HepG2 (cell line): ENCODE measurements at regions not wholly inside any gene's neighbourhood (a gene's known extent, or its start where the extent isn't known, plus 50 kb on each side); places are given as distances from the start of the nearest gene placed in this dataset.

Experiments used
- ATAC-seq: fragments of 200-7000 bp; cut with Tn5 transposase; 3 replicates; pipeline ENCODE4 v1.9.1; 2020; ENCODE audit warnings: mild to moderate bottlenecking, moderate library complexity
- BruUV-seq: library from RNA; stranded (reverse); fragments of 400-500 nt; replicated peaks from 2 replicates; lab custom pipeline; 2021; lab: Mats Ljungman, UMichigan
- CTCF ChIA-PET: fragments of 300-600 bp; formaldehyde crosslinking; extraction: SDS; loops from one replicate; lab custom pipeline; 2021; ENCODE audit warnings: low total read pairs, inconsistent platforms, low intra/inter-chr PET ratio; lab: Yijun Ruan, JAX
- POLR2A ChIA-PET: fragments of 350-600 bp; sonication (Branson Sonifier 250); formaldehyde crosslinking; loops from one replicate; lab custom pipeline; 2020; ENCODE audit warnings: antibody characterized with exemption, inconsistent platforms; lab: Yijun Ruan, JAX
- DNase-seq: peaks from one replicate; pipeline ENCODE4 v3.0.0-alpha.2; 2015; ENCODE audit warnings: low spot score
- FAIRE-seq: peaks from 3 replicates; lab custom pipeline; 2011; peaks lifted over from hg19 to GRCh38; lab: Jason Lieb, UNC
- H2AFZ ChIP-seq: one replicate; pipeline ENCODE4 v1.6.1; 2011; ENCODE audit warnings: low read length, inconsistent platforms
- H3K27ac ChIP-seq: fragments of 300-600 bp; 3 replicates; pipeline ENCODE4 v1.8.0; 2011; ENCODE audit warnings: mixed run types, mild to moderate bottlenecking, mixed read lengths, low read length, inconsistent platforms; ENCODE audit not compliant: insufficient read depth; ENCODE audit errors: extremely low read length
- H3K27me3 ChIP-seq, 2 experiments: fragments of 200-600 bp in 1 of 2; 2 replicates in 1 of 2; 3 replicates in 1 of 2; pipeline versions ENCODE4 v1.6.0 to v1.8.0; 2011; ENCODE audit warnings: low read length in 2 of 2, mild to moderate bottlenecking in 2 of 2, moderate library complexity in 2 of 2, inconsistent platforms in 1 of 2; ENCODE audit not compliant: insufficient read depth in 2 of 2, control insufficient read depth in 1 of 2
- H3K36me3 ChIP-seq, 2 experiments: fragments of 200-600 bp in 1 of 2; replicated peaks in 1 of 2; 2 replicates in 1 of 2; 3 replicates in 1 of 2; pipeline versions ENCODE4 v1.5.1 to v1.8.0; 2011; ENCODE audit warnings: low read length in 2 of 2, inconsistent platforms in 1 of 2; ENCODE audit not compliant: insufficient read depth in 2 of 2, control insufficient read depth in 1 of 2
- H3K4me1 ChIP-seq: 2 replicates; pipeline ENCODE4 v1.5.1; 2012; ENCODE audit warnings: low read length, inconsistent platforms; ENCODE audit not compliant: insufficient read depth
- H3K4me2 ChIP-seq: 2 replicates; pipeline ENCODE4 v1.6.0; 2011; ENCODE audit warnings: low read depth, low read length, inconsistent platforms
- H3K4me3 ChIP-seq, 3 experiments: fragments of 200-600 bp in 1 of 3; sonication (generic), shearing (Covaris generic) in 1 of 3; replicated peaks in 1 of 3; 2 replicates each; pipeline ENCODE4 v1.5.1; 2011 to 2016; ENCODE audit warnings: low read length in 3 of 3, inconsistent platforms in 2 of 3, low read depth in 2 of 3, mild to moderate bottlenecking in 2 of 3, control low read depth in 1 of 3, mixed read lengths in 1 of 3; ENCODE audit not compliant: insufficient read depth in 1 of 3
- H3K79me2 ChIP-seq: one replicate; pipeline ENCODE4 v1.6.1; 2011; ENCODE audit warnings: low read length, inconsistent platforms; ENCODE audit not compliant: insufficient read depth
- H3K9ac ChIP-seq: 2 replicates; pipeline ENCODE4 v1.6.0; 2011; ENCODE audit warnings: mild to moderate bottlenecking, low read depth, low read length, inconsistent platforms; ENCODE audit not compliant: insufficient read depth
- H3K9me3 ChIP-seq: 2 replicates; pipeline ENCODE4 v1.5.1; 2012; ENCODE audit warnings: mild to moderate bottlenecking, low read length
- H4K20me1 ChIP-seq: 2 replicates; pipeline ENCODE4 v1.6.0; 2011; ENCODE audit warnings: inconsistent platforms, mild to moderate bottlenecking, low read length, moderate library complexity; ENCODE audit not compliant: insufficient read depth
- CEBPB ChIP-seq: IDR thresholded peaks from 2 replicates; pipeline ENCODE4 v1.6.1; 2011; ENCODE audit warnings: low read depth, low read length, improper control_type of control experiment, borderline replicate concordance
- ELF1 ChIP-seq: sonication (generic); formaldehyde crosslinking; IDR thresholded peaks from 2 replicates; pipeline ENCODE4 v1.4.0; 2020; ENCODE audit warnings: missing genetic modification reagents
- FOXA3 ChIP-seq: IDR thresholded peaks from 2 replicates; pipeline ENCODE4 v1.6.1; 2016; ENCODE audit warnings: missing genetic modification reagents, missing compliant biosample characterization
- ISL2 ChIP-seq: sonication (generic); formaldehyde crosslinking; IDR thresholded peaks from 2 replicates; pipeline ENCODE4 v1.5.0; 2020; ENCODE audit warnings: missing genetic modification reagents
- ZBED4 ChIP-seq: sonication (generic); formaldehyde crosslinking; IDR thresholded peaks from 2 replicates; pipeline ENCODE4 v1.4.0; 2020; ENCODE audit warnings: missing genetic modification reagents, borderline replicate concordance
- ZNF124 ChIP-seq: sonication (generic); formaldehyde crosslinking; IDR thresholded peaks from 2 replicates; pipeline ENCODE4 v1.4.0; 2020; ENCODE audit warnings: missing genetic modification reagents
- ZNF350 ChIP-seq: sonication (generic); formaldehyde crosslinking; IDR thresholded peaks from 2 replicates; pipeline ENCODE4 v1.4.0; 2020; ENCODE audit warnings: mild to moderate bottlenecking, low read depth, missing genetic modification reagents, borderline replicate concordance
- ZNF484 ChIP-seq: sonication (generic); formaldehyde crosslinking; IDR thresholded peaks from 2 replicates; pipeline ENCODE4 v1.5.1; 2020; ENCODE audit warnings: mild to moderate bottlenecking, low read depth, missing genetic modification reagents, borderline replicate concordance
- ZNF580 ChIP-seq: IDR thresholded peaks from 2 replicates; pipeline ENCODE4 v1.6.1; 2016; ENCODE audit warnings: low read depth, borderline replicate concordance
- in situ Hi-C: cut with HindIII; loops from 2 replicates; pipeline ENCODE4 v1.10.0; 2017; ENCODE audit warnings: low pct_unique_long_range_greater_than_20kb; ENCODE audit not compliant: extremely low pct_ligation_motif_present
- intact Hi-C: fragments of 100-400 bp; cut with micrococcal nuclease; formaldehyde crosslinking; loops from one replicate; pipeline ENCODE4 v1.10.0; 2022; ENCODE audit not compliant: unreplicated experiment

- TF ChIP-seq ZNF350 (no peak), ZNF484 (CRISPR knock-in tag) (no peak)
Measured at GRCh38 chr7:9874182-9874581, 1099.5 kb upstream of the PHF14 start (continued).

- no TSS peak for BruUV-seq
- Histone ChIP-seq H3K4me1 (no peaks in the 10 kb centered on the region), H3K4me3 (no peak overlapping the region), H3K27me3 (no peaks in the 10 kb centered on the region), H3K36me3 (no peaks in the 10 kb centered on the region), H3K9ac (no peak overlapping the region), H3K79me2 (no peaks in the 10 kb centered on the region), H3K27ac (no peak overlapping the region), H2AFZ (no peak overlapping the region), H4K20me1 (no peaks in the 10 kb centered on the region), H3K4me2 (no peak overlapping the region), H3K9me3 (peaks cover 62% of the 10 kb centered on the region)
- FAIRE-seq, result no peak
- in situ Hi-C loops, result no loop called here
- ATAC-seq, result no peak
- intact Hi-C loops, result no loop called here
- DNase-seq, result no peak
- POLR2A ChIA-PET, result no interaction called here
- TF ChIP-seq ZNF580 (CRISPR knock-in tag) (no peak), ELF1 (CRISPR knock-in tag) (no peak), ZNF124 (CRISPR knock-in tag) (no peak), FOXA3 (CRISPR knock-in tag) (no peak), CEBPB (no peak), ISL2 (CRISPR knock-in tag) (no peak), ZBED4 (CRISPR knock-in tag) (no peak)
- CTCF ChIA-PET, result no interaction called here
Measured at GRCh38 chr7:9876053-9876452, 1097.6 kb upstream of the PHF14 start.
